GM19395 (cell line): ENCODE measurements at regions not wholly inside any gene's neighbourhood (a gene's known extent, or its start where the extent isn't known, plus 50 kb on each side); places are given as distances from the start of the nearest gene placed in this dataset.

Source experiments
- ATAC-seq: cut with Tn5 transposase; IDR thresholded peaks from one replicate; pipeline ENCODE4 v1.9.1; 2021; ENCODE audit warnings: mild to moderate bottlenecking, moderate library complexity; ENCODE audit not compliant: unreplicated experiment

GRCh38 chr4:42750091-42750490 is 93.2 kb upstream of the ATP8A1 start:
- ATAC-seq = peak; percentile 67

GRCh38 chr4:42747971-42748370 is 91.1 kb upstream of the ATP8A1 start:
- no peak for ATAC-seq

GRCh38 chr4:42736527-42737195 is 79.8 kb upstream of the ATP8A1 start:
- ATAC-seq = no peak

- ATAC-seq = no peak
Observed at GRCh38 chr4:42733380-42733779, 76.5 kb upstream of the ATP8A1 start.

- no peak for ATAC-seq
Observed at GRCh38 chr4:42732776-42733175, 75.9 kb upstream of the ATP8A1 start.

GRCh38 chr4:42729505-42730237 is 72.8 kb upstream of the ATP8A1 start:
- ATAC-seq = no peak

- ATAC-seq = no peak
Observed at GRCh38 chr4:42724451-42724850, 67.5 kb upstream of the ATP8A1 start.

GRCh38 chr4:42720533-42720932 is 63.6 kb upstream of the ATP8A1 start:
- no peak for ATAC-seq

GRCh38 chr4:42719257-42719656 is 62.4 kb upstream of the ATP8A1 start:
- ATAC-seq = no peak

GRCh38 chr4:42718336-42718735 is 61.4 kb upstream of the ATP8A1 start:
- ATAC-seq = no peak

GRCh38 chr4:42716996-42717395 is 60.1 kb upstream of the ATP8A1 start:
- ATAC-seq = no peak

GRCh38 chr4:42715807-42716482 is 59.0 kb upstream of the ATP8A1 start:
- no peak for ATAC-seq

GRCh38 chr4:42713391-42713790 is 56.5 kb upstream of the ATP8A1 start:
- no peak for ATAC-seq

GRCh38 chr4:42712854-42713253 is 55.9 kb upstream of the ATP8A1 start:
- ATAC-seq = no peak

- ATAC-seq = no peak
Observed at GRCh38 chr4:42711496-42711895, 54.6 kb upstream of the ATP8A1 start.

GRCh38 chr4:42710761-42711160 is 53.9 kb upstream of the ATP8A1 start:
- no peak for ATAC-seq

GRCh38 chr4:42710329-42710728 is 53.4 kb upstream of the ATP8A1 start:
- ATAC-seq = no peak

GRCh38 chr4:42709392-42710065 is 52.6 kb upstream of the ATP8A1 start:
- no peak for ATAC-seq

- ATAC-seq = no peak
Observed at GRCh38 chr4:42708625-42709024, 51.7 kb upstream of the ATP8A1 start.
